HFFc6 (cell line): ENCODE measurements at regions not wholly inside any gene's neighbourhood (a gene's known extent, or its start where the extent isn't known, plus 50 kb on each side); places are given as distances from the start of the nearest gene placed in this dataset.

Experiments
- DNase-seq: peaks from one replicate; pipeline ENCODE4 v3.0.0-alpha.2; 2018
- H3K27ac Mint-ChIP-seq: 2 replicates; pipeline ENCODE4 v1.8.0; 2020; ENCODE audit warnings: mild to moderate bottlenecking, mixed read lengths
- H3K27me3 Mint-ChIP-seq: 2 replicates; pipeline ENCODE4 v1.8.0; 2021; ENCODE audit warnings: mild to moderate bottlenecking, moderate library complexity, mixed read lengths; ENCODE audit not compliant: insufficient read depth
- H3K36me3 Mint-ChIP-seq: 2 replicates; pipeline ENCODE4 v1.8.0; 2021; ENCODE audit warnings: low read depth, mixed read lengths
- H3K4me1 Mint-ChIP-seq: 2 replicates; pipeline ENCODE4 v1.8.0; 2020; ENCODE audit warnings: low read depth, mixed read lengths
- H3K4me3 Mint-ChIP-seq: 2 replicates; pipeline ENCODE4 v1.8.0; 2020; ENCODE audit warnings: mild to moderate bottlenecking, moderate library complexity, mixed read lengths
- H3K9me3 Mint-ChIP-seq: 2 replicates; pipeline ENCODE4 v1.8.0; 2020; ENCODE audit warnings: mild to moderate bottlenecking, mixed read lengths
- TF ChIP-seq, protein P1 (sequence below): fragments of 200-600 bp; sonication (generic); IDR thresholded peaks from 2 replicates; pipeline ENCODE4 v1.5.0; 2021; ENCODE audit warnings: antibody characterized with exemption, mild to moderate bottlenecking

GRCh38 chr1:73366734-73367413 lies 831.1 kb downstream of the LRRIQ3 start:
- H3K4me1 Mint-ChIP-seq = no peaks in the 10 kb centered on the region
- no peak overlapping the region for H3K4me3 Mint-ChIP-seq
- H3K27me3 Mint-ChIP-seq = no peaks in the 10 kb centered on the region
- H3K9me3 Mint-ChIP-seq = peaks cover 23% of the 10 kb centered on the region
- H3K27ac Mint-ChIP-seq = no peak overlapping the region
- H3K36me3 Mint-ChIP-seq = no peaks in the 10 kb centered on the region; the same call in 1 of the 2 replicates
- TF ChIP-seq, protein P1, sequence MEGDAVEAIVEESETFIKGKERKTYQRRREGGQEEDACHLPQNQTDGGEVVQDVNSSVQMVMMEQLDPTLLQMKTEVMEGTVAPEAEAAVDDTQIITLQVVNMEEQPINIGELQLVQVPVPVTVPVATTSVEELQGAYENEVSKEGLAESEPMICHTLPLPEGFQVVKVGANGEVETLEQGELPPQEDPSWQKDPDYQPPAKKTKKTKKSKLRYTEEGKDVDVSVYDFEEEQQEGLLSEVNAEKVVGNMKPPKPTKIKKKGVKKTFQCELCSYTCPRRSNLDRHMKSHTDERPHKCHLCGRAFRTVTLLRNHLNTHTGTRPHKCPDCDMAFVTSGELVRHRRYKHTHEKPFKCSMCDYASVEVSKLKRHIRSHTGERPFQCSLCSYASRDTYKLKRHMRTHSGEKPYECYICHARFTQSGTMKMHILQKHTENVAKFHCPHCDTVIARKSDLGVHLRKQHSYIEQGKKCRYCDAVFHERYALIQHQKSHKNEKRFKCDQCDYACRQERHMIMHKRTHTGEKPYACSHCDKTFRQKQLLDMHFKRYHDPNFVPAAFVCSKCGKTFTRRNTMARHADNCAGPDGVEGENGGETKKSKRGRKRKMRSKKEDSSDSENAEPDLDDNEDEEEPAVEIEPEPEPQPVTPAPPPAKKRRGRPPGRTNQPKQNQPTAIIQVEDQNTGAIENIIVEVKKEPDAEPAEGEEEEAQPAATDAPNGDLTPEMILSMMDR = no peak
- DNase-seq = no peak

GRCh38 chr1:73359001-73359400 lies 839.0 kb downstream of the LRRIQ3 start:
- Mint-ChIP-seq H3K4me1 (no peaks in the 10 kb centered on the region), H3K4me3 (no peak overlapping the region), H3K27me3 (no peaks in the 10 kb centered on the region; the same call in 1 of the 2 replicates), H3K36me3 (no peaks in the 10 kb centered on the region; the same call in 1 of the 2 replicates), H3K9me3 (peaks cover 22% of the 10 kb centered on the region), H3K27ac (no peak overlapping the region)
- TF ChIP-seq, protein P1 = no peak
- no peak for DNase-seq

- Mint-ChIP-seq H3K27ac (no peak overlapping the region), H3K27me3 (no peaks in the 10 kb centered on the region; the same call in 1 of the 2 replicates), H3K4me1 (no peaks in the 10 kb centered on the region), H3K4me3 (no peak overlapping the region), H3K36me3 (no peaks in the 10 kb centered on the region; the same call in 1 of the 2 replicates), H3K9me3 (peaks cover 23% of the 10 kb centered on the region)
- TF ChIP-seq, protein P1 = no peak
- no peak for DNase-seq
Measured at GRCh38 chr1:73356485-73356884, 841.5 kb downstream of the LRRIQ3 start.

- no peaks in the 10 kb centered on the region for H3K27me3 Mint-ChIP-seq
- H3K27ac Mint-ChIP-seq = no peak overlapping the region
- no peaks in the 10 kb centered on the region for H3K36me3 Mint-ChIP-seq
- TF ChIP-seq, protein P1 = no peak
- H3K4me1 Mint-ChIP-seq = no peaks in the 10 kb centered on the region
- H3K4me3 Mint-ChIP-seq = no peak overlapping the region
- peaks cover 33% of the 10 kb centered on the region for H3K9me3 Mint-ChIP-seq
- no peak for DNase-seq
Measured at GRCh38 chr1:73343947-73344346, 854.0 kb downstream of the LRRIQ3 start.

- Mint-ChIP-seq H3K9me3 (peaks cover 39% of the 10 kb centered on the region), H3K4me3 (no peak overlapping the region), H3K27me3 (peaks cover 2% of the 10 kb centered on the region; the same call in 1 of the 2 replicates), H3K36me3 (peaks cover 5% of the 10 kb centered on the region; the same call in 1 of the 2 replicates), H3K27ac (no peak overlapping the region), H3K4me1 (no peaks in the 10 kb centered on the region)
- no peak for DNase-seq
- TF ChIP-seq, protein P1 = no peak
Measured at GRCh38 chr1:73333847-73334503, 864.0 kb downstream of the LRRIQ3 start.
